Hepatocyte (in vitro differentiated cells): ENCODE measurements at regions not wholly inside any gene's neighbourhood (a gene's known extent, or its start where the extent isn't known, plus 50 kb on each side); places are given as distances from the start of the nearest gene placed in this dataset.

Source experiments
- DNase-seq: peaks from one replicate; pipeline ENCODE4 v3.0.0-alpha.2; 2016; ENCODE audit warnings: low spot score
- H2AFZ ChIP-seq: fragments of 200-600 bp; sonication (generic); 2 replicates; pipeline ENCODE4 v1.6.0; 2016; ENCODE audit warnings: antibody characterized with exemption, mild to moderate bottlenecking
- H3K27ac ChIP-seq: fragments of 200-600 bp; sonication (generic); 2 replicates; pipeline ENCODE4 v1.5.1; 2016; ENCODE audit warnings: mild to moderate bottlenecking
- H3K27me3 ChIP-seq: fragments of 200-600 bp; sonication (generic); 2 replicates; pipeline ENCODE4 v1.6.1; 2016
- H3K36me3 ChIP-seq: fragments of 200-600 bp; sonication (generic); replicated peaks from 2 replicates; pipeline ENCODE4 v1.5.1; 2016; ENCODE audit warnings: low read depth; ENCODE audit not compliant: insufficient read depth
- H3K4me1 ChIP-seq: fragments of 200-600 bp; sonication (generic); 2 replicates; pipeline ENCODE4 v1.5.1; 2016; ENCODE audit warnings: mild to moderate bottlenecking, moderate library complexity; ENCODE audit not compliant: insufficient read depth
- H3K4me2 ChIP-seq: fragments of 200-600 bp; sonication (generic); 2 replicates; pipeline ENCODE4 v1.6.0; 2016
- H3K4me3 ChIP-seq: fragments of 200-600 bp; sonication (generic); 2 replicates; pipeline ENCODE4 v1.5.1; 2016; ENCODE audit warnings: mild to moderate bottlenecking
- H3K79me2 ChIP-seq: fragments of 200-600 bp; sonication (generic); 2 replicates; pipeline ENCODE4 v1.6.0; 2017; ENCODE audit warnings: mild to moderate bottlenecking
- H3K9me2 ChIP-seq: fragments of 200-600 bp; sonication (generic); replicated peaks from 2 replicates; pipeline ENCODE4 v1.6.0; 2017; ENCODE audit warnings: mild to moderate bottlenecking; ENCODE audit not compliant: insufficient read depth
- H3K9me3 ChIP-seq: fragments of 200-600 bp; sonication (generic); 2 replicates; pipeline ENCODE4 v1.5.1; 2016; ENCODE audit warnings: low read depth, mild to moderate bottlenecking
- H4K20me1 ChIP-seq: fragments of 200-600 bp; sonication (generic); 2 replicates; pipeline ENCODE4 v1.6.0; 2016; ENCODE audit warnings: mild to moderate bottlenecking; ENCODE audit not compliant: insufficient read depth, poor library complexity, severe bottlenecking
- CTCF ChIP-seq: fragments of 200-600 bp; sonication (generic); IDR thresholded peaks from 2 replicates; pipeline ENCODE4 v1.5.1; 2016; ENCODE audit warnings: antibody characterized with exemption, mild to moderate bottlenecking; ENCODE audit not compliant: poor library complexity
- EZH2 ChIP-seq: fragments of 200-600 bp; sonication (generic); IDR thresholded peaks from 2 replicates; pipeline ENCODE4 v1.6.1; 2016; ENCODE audit warnings: antibody characterized with exemption, mild to moderate bottlenecking, borderline replicate concordance
- EZH2phosphoT487 ChIP-seq: fragments of 200-600 bp; sonication (generic); IDR thresholded peaks from one replicate; pipeline ENCODE4 v1.6.1; 2018; ENCODE audit warnings: antibody characterized with exemption, mild to moderate bottlenecking, low read depth, moderate library complexity; ENCODE audit not compliant: unreplicated experiment, severe bottlenecking
- WGBS: methylation state at CpG from one replicate; pipeline ENCODE4 v1.1.6; 2016; ENCODE audit warnings: low lambda C conversion rate; ENCODE audit errors: missing lambda C conversion rate; 5-methylcytosine and 5-hydroxymethylcytosine counted together

DNA sequence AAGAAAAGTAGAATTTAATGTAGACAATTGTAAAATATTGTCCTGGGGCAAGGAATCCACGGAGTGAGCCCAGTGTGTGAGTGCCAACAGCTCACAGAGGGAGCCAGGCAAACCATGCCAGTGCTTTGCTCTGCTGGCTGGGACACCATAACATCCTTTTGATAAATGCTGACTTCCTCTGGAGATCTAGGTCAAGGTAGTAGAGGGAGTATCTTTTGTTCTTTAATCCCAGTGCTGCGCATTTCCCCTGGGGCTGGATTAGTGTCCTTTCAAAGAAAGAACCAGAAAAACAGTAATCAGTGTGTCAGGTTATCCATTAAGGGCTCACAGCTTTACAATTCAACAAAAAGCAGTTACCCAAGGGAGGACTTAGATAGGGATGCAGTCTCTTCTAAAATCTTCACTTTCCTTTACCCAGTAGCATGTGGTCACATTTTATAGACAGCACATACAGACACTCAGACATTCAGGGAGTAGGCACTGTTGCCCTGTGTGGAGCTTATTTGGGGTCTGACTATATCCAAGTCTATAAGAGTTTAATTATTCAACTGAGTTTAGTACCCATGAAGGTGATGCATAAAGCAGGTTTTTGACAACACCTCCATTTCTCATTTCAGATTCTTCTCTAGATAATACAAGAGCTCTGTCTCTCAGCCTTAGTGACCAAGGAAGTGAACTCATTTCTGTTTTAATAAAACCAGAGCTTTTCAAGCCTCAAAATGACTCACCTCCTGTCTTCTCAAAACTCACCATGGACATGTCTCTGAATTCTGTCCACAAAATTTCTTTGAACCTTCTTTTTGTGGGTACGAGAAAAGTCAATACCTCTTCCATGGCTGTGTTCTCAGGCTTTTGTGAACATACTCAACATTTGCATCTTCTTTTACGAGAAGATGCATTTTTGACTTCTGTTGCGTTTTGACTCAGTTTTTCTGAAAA is 215.3 kb downstream of the BRINP2 start:
- TF ChIP-seq CTCF: no peak
- TF ChIP-seq EZH2phosphoT487: no peak
- TF ChIP-seq EZH2: no peak
- no peak for DNase-seq
- no peaks in the 10 kb centered on the region for H3K9me3 ChIP-seq
- H3K27ac ChIP-seq: no peak overlapping the region
- no peaks in the 10 kb centered on the region for H3K79me2 ChIP-seq
- 75% methylated on average over 5 of the region's 5 CpGs for WGBS
- no peaks in the 10 kb centered on the region for H4K20me1 ChIP-seq
- H3K36me3 ChIP-seq: no peaks in the 10 kb centered on the region
- no peak overlapping the region for H3K4me3 ChIP-seq
- H3K4me1 ChIP-seq: no peaks in the 10 kb centered on the region
- no peaks in the 10 kb centered on the region for H3K9me2 ChIP-seq
- H3K4me2 ChIP-seq: no peak overlapping the region
- no peak overlapping the region for H2AFZ ChIP-seq
- no peaks in the 10 kb centered on the region for H3K27me3 ChIP-seq

DNA sequence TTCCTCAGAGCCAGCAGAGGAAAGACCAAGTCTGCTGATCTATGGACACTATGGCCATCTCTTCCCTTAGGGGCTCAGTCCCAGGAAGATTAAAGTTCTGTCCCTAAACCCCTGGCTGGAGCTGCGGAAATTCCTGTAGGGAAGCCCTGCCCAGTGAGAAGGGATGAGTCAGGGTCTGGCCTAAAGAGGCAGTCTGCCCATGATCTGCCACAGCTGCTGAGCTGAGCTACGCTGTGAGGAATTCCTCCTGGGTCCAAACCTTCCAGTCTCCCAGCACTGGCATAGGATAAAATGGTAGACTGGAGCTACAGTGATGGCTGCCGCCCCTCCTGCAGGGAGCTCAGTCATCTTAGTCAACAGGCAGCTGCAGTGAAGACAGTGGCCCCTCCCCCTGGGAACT is 213.7 kb downstream of the BRINP2 start:
- no peak for DNase-seq
- 74% methylated on average over 3 of the region's 3 CpGs for WGBS
- no peak overlapping the region for H3K4me3 ChIP-seq
- no peaks in the 10 kb centered on the region for H3K9me3 ChIP-seq
- no peaks in the 10 kb centered on the region for H3K36me3 ChIP-seq
- no peak for TF ChIP-seq CTCF
- no peak for TF ChIP-seq EZH2
- no peaks in the 10 kb centered on the region for H3K27me3 ChIP-seq
- no peaks in the 10 kb centered on the region for H4K20me1 ChIP-seq
- no peaks in the 10 kb centered on the region for H3K4me1 ChIP-seq
- H3K27ac ChIP-seq: no peak overlapping the region
- no peaks in the 10 kb centered on the region for H3K79me2 ChIP-seq
- no peak overlapping the region for H2AFZ ChIP-seq
- no peak overlapping the region for H3K4me2 ChIP-seq
- no peaks in the 10 kb centered on the region for H3K9me2 ChIP-seq

GRCh38 chr1:177383715-177384114 is 213.0 kb downstream of the BRINP2 start:
- Histone ChIP-seq H4K20me1 (no peaks in the 10 kb centered on the region), H3K27me3 (no peaks in the 10 kb centered on the region), H2AFZ (no peak overlapping the region), H3K4me1 (no peaks in the 10 kb centered on the region), H3K27ac (no peak overlapping the region), H3K4me2 (no peak overlapping the region), H3K9me3 (no peaks in the 10 kb centered on the region), H3K4me3 (no peak overlapping the region), H3K36me3 (no peaks in the 10 kb centered on the region), H3K79me2 (no peaks in the 10 kb centered on the region), H3K9me2 (no peaks in the 10 kb centered on the region)
- TF ChIP-seq CTCF: no peak
- TF ChIP-seq EZH2: no peak
- TF ChIP-seq EZH2phosphoT487: no peak
- no peak for DNase-seq
- WGBS: 88% methylated on average over 1 of the region's 1 CpG
